ENCODE measurements at regions not wholly inside any gene's neighbourhood (a gene's known extent, or its start where the extent isn't known, plus 50 kb on each side); places are given as distances from the start of the nearest gene placed in this dataset.

GRCh38 chr12:74051848-74052247 is 485.8 kb upstream of the ATXN7L3B start:
- H3K27me3 ChIP-seq: no peaks in the 10 kb centered on the region
- H3K4me3 ChIP-seq: no peak overlapping the region
- TF ChIP-seq Cebpa-rat (IDR thresholded peaks at IDR 0.05): no peak
- H3K9me3 ChIP-seq: no peaks in the 10 kb centered on the region
- H3K9ac ChIP-seq: no peak overlapping the region
- H4K20me1 ChIP-seq: no peaks in the 10 kb centered on the region
- H3K36me3 ChIP-seq: no peaks in the 10 kb centered on the region
- no peak overlapping the region for H3K27ac ChIP-seq
- no peaks in the 10 kb centered on the region for H3K4me1 ChIP-seq
- H3K4me2 ChIP-seq: no peak overlapping the region

GRCh38 chr12:74066476-74066875 is 471.2 kb upstream of the ATXN7L3B start:
- H3K27ac ChIP-seq: no peak overlapping the region
- H3K9ac ChIP-seq: no peak overlapping the region
- H3K27me3 ChIP-seq: no peaks in the 10 kb centered on the region
- H3K4me1 ChIP-seq: no peaks in the 10 kb centered on the region
- no peak overlapping the region for H3K4me3 ChIP-seq
- H4K20me1 ChIP-seq: no peaks in the 10 kb centered on the region
- H3K4me2 ChIP-seq: no peak overlapping the region
- H3K36me3 ChIP-seq: no peaks in the 10 kb centered on the region
- H3K9me3 ChIP-seq: peaks cover 9% of the 10 kb centered on the region
- no peak for TF ChIP-seq Cebpa-rat (IDR thresholded peaks at IDR 0.05)

- no peak for TF ChIP-seq Cebpa-rat (IDR thresholded peaks at IDR 0.05)
- no peaks in the 10 kb centered on the region for H3K27me3 ChIP-seq
- H3K4me3 ChIP-seq: no peak overlapping the region
- H3K4me2 ChIP-seq: no peak overlapping the region
- H4K20me1 ChIP-seq: no peaks in the 10 kb centered on the region
- no peak overlapping the region for H3K27ac ChIP-seq
- no peaks in the 10 kb centered on the region for H3K4me1 ChIP-seq
- no peak overlapping the region for H3K9ac ChIP-seq
- peaks cover 10% of the 10 kb centered on the region for H3K9me3 ChIP-seq
- H3K36me3 ChIP-seq: no peaks in the 10 kb centered on the region
Observed at GRCh38 chr12:74071182-74071581, 466.5 kb upstream of the ATXN7L3B start.

- no peaks in the 10 kb centered on the region for H3K4me1 ChIP-seq
- H3K4me3 ChIP-seq: no peak overlapping the region
- H3K27me3 ChIP-seq: no peaks in the 10 kb centered on the region
- no peak overlapping the region for H3K4me2 ChIP-seq
- no peak overlapping the region for H3K9ac ChIP-seq
- H3K27ac ChIP-seq: no peak overlapping the region
- H4K20me1 ChIP-seq: no peaks in the 10 kb centered on the region
- no peaks in the 10 kb centered on the region for H3K9me3 ChIP-seq
- no peaks in the 10 kb centered on the region for H3K36me3 ChIP-seq
- no peak for TF ChIP-seq Cebpa-rat (IDR thresholded peaks at IDR 0.05)
Observed at GRCh38 chr12:74076918-74077317, 460.7 kb upstream of the ATXN7L3B start.

- no peak overlapping the region for H3K4me3 ChIP-seq
- H4K20me1 ChIP-seq: no peaks in the 10 kb centered on the region
- H3K27ac ChIP-seq: no peak overlapping the region
- no peaks in the 10 kb centered on the region for H3K36me3 ChIP-seq
- H3K4me2 ChIP-seq: no peak overlapping the region
- TF ChIP-seq Cebpa-rat (IDR thresholded peaks at IDR 0.05): no peak
- H3K27me3 ChIP-seq: no peaks in the 10 kb centered on the region
- no peak overlapping the region for H3K9ac ChIP-seq
- H3K4me1 ChIP-seq: no peaks in the 10 kb centered on the region
- no peaks in the 10 kb centered on the region for H3K9me3 ChIP-seq
Observed at GRCh38 chr12:74105434-74105833, 432.2 kb upstream of the ATXN7L3B start.

GRCh38 chr12:74108729-74109128 is 428.9 kb upstream of the ATXN7L3B start:
- Histone ChIP-seq H4K20me1 (no peaks in the 10 kb centered on the region), H3K4me1 (no peaks in the 10 kb centered on the region), H3K36me3 (no peaks in the 10 kb centered on the region), H3K9me3 (no peaks in the 10 kb centered on the region), H3K27me3 (no peaks in the 10 kb centered on the region), H3K27ac (no peak overlapping the region), H3K4me2 (no peak overlapping the region), H3K4me3 (no peak overlapping the region), H3K9ac (no peak overlapping the region)
- no peak for TF ChIP-seq Cebpa-rat (IDR thresholded peaks at IDR 0.05)

- Histone ChIP-seq H3K4me1 (no peaks in the 10 kb centered on the region), H3K36me3 (no peaks in the 10 kb centered on the region), H3K4me2 (no peak overlapping the region), H3K4me3 (no peak overlapping the region), H3K9me3 (no peaks in the 10 kb centered on the region), H3K27me3 (no peaks in the 10 kb centered on the region), H3K27ac (no peak overlapping the region), H3K9ac (no peak overlapping the region), H4K20me1 (no peaks in the 10 kb centered on the region)
- no peak for TF ChIP-seq Cebpa-rat (IDR thresholded peaks at IDR 0.05)
Observed at GRCh38 chr12:74111688-74112360, 425.8 kb upstream of the ATXN7L3B start.

GRCh38 chr12:74119811-74120362 is 417.7 kb upstream of the ATXN7L3B start:
- H3K27ac ChIP-seq: no peak overlapping the region
- H3K4me1 ChIP-seq: no peaks in the 10 kb centered on the region
- TF ChIP-seq Cebpa-rat (IDR thresholded peaks at IDR 0.05): no peak
- no peak overlapping the region for H3K9ac ChIP-seq
- no peaks in the 10 kb centered on the region for H4K20me1 ChIP-seq
- no peaks in the 10 kb centered on the region for H3K36me3 ChIP-seq
- H3K4me2 ChIP-seq: no peak overlapping the region
- H3K27me3 ChIP-seq: no peaks in the 10 kb centered on the region
- no peak overlapping the region for H3K4me3 ChIP-seq
- no peaks in the 10 kb centered on the region for H3K9me3 ChIP-seq

GRCh38 chr12:74120644-74121043 is 417.0 kb upstream of the ATXN7L3B start:
- no peak for TF ChIP-seq Cebpa-rat (IDR thresholded peaks at IDR 0.05)
- Histone ChIP-seq H3K36me3 (no peaks in the 10 kb centered on the region), H3K9me3 (no peaks in the 10 kb centered on the region), H3K9ac (no peak overlapping the region), H3K27ac (no peak overlapping the region), H4K20me1 (no peaks in the 10 kb centered on the region), H3K4me1 (no peaks in the 10 kb centered on the region), H3K4me3 (no peak overlapping the region), H3K27me3 (no peaks in the 10 kb centered on the region), H3K4me2 (no peak overlapping the region)

GRCh38 chr12:74129702-74130101 is 407.9 kb upstream of the ATXN7L3B start:
- Histone ChIP-seq H3K36me3 (no peaks in the 10 kb centered on the region), H4K20me1 (no peaks in the 10 kb centered on the region), H3K27ac (no peak overlapping the region), H3K9me3 (no peaks in the 10 kb centered on the region), H3K4me2 (no peak overlapping the region), H3K27me3 (no peaks in the 10 kb centered on the region), H3K9ac (no peak overlapping the region), H3K4me1 (no peaks in the 10 kb centered on the region), H3K4me3 (no peak overlapping the region)
- TF ChIP-seq Cebpa-rat (IDR thresholded peaks at IDR 0.05): no peak

- Histone ChIP-seq H3K9ac (no peak overlapping the region), H3K27ac (no peak overlapping the region), H3K9me3 (no peaks in the 10 kb centered on the region), H3K4me3 (no peak overlapping the region), H4K20me1 (no peaks in the 10 kb centered on the region), H3K27me3 (no peaks in the 10 kb centered on the region), H3K4me1 (no peaks in the 10 kb centered on the region), H3K4me2 (no peak overlapping the region), H3K36me3 (no peaks in the 10 kb centered on the region)
- TF ChIP-seq Cebpa-rat (IDR thresholded peaks at IDR 0.05): no peak
Observed at GRCh38 chr12:74144396-74144795, 393.2 kb upstream of the ATXN7L3B start.
